IMR-90 (cell line): ENCODE measurements at regions not wholly inside any gene's neighbourhood (a gene's known extent, or its start where the extent isn't known, plus 50 kb on each side); places are given as distances from the start of the nearest gene placed in this dataset.

ENCODE experiments used
- ATAC-seq: fragments of 200-7000 bp; cut with Tn5 transposase; 2 replicates; pipeline ENCODE4 v1.9.1; 2020; ENCODE audit warnings: low read depth, mild to moderate bottlenecking, moderate library complexity
- BruUV-seq: library from RNA; stranded (reverse); fragments of 400-500 nt; replicated peaks from 2 replicates; lab custom pipeline; 2021; lab: Mats Ljungman, UMichigan
- CTCF ChIA-PET: fragments of 300-600 bp; formaldehyde crosslinking; extraction: SDS; loops from one replicate; lab custom pipeline; 2021; ENCODE audit warnings: antibody characterized with exemption; lab: Yijun Ruan, JAX
- POLR2A ChIA-PET: fragments of 300-600 bp; sonication (Branson Sonifier 250); formaldehyde crosslinking; loops from one replicate; lab custom pipeline; 2022; ENCODE audit warnings: antibody characterized with exemption; ENCODE audit not compliant: unreplicated experiment; lab: Charles Lee
- DNase-seq: peaks from one replicate; pipeline ENCODE4 v3.0.0; 2013
- H2AFZ ChIP-seq: replicated peaks from 2 replicates; pipeline ENCODE3; 2013; ENCODE audit warnings: low read length, mild to moderate bottlenecking; ENCODE audit not compliant: poor library complexity
- H2AK5ac ChIP-seq: 2 replicates; pipeline ENCODE4 v1.6.1; 2013; ENCODE audit warnings: low read depth, low read length, inconsistent platforms
- H2AK9ac ChIP-seq: replicated peaks from 2 replicates; pipeline ENCODE3; 2013; ENCODE audit warnings: mild to moderate bottlenecking, low read depth, low read length, moderate library complexity; ENCODE audit not compliant: poor library complexity
- H2BK120ac ChIP-seq: 2 replicates; pipeline ENCODE4 v1.6.1; 2013; ENCODE audit warnings: low read depth, low read length, inconsistent platforms
- H2BK15ac ChIP-seq: 3 replicates; pipeline ENCODE4 v1.6.1; 2013; ENCODE audit warnings: low read depth, low read length, inconsistent platforms
- H2BK20ac ChIP-seq: 2 replicates; pipeline ENCODE4 v1.6.1; 2013; ENCODE audit warnings: low read depth, mild to moderate bottlenecking, inconsistent platforms, low read length, moderate library complexity
- H2BK5ac ChIP-seq: 2 replicates; pipeline ENCODE4 v1.6.1; 2013; ENCODE audit warnings: mild to moderate bottlenecking, low read depth, low read length, inconsistent platforms; ENCODE audit not compliant: poor library complexity, severe bottlenecking
- H3K14ac ChIP-seq: replicated peaks from 2 replicates; pipeline ENCODE4 v1.6.1; 2013; ENCODE audit warnings: low read depth, low read length, inconsistent platforms
- H3K18ac ChIP-seq: 2 replicates; pipeline ENCODE4 v1.6.1; 2013; ENCODE audit warnings: low read depth, low read length, control low read depth
- H3K23ac ChIP-seq: 2 replicates; pipeline ENCODE4 v1.6.1; 2013; ENCODE audit warnings: low read depth, low read length, inconsistent platforms
- H3K27ac ChIP-seq: 2 replicates; pipeline ENCODE4 v1.5.1; 2013; ENCODE audit warnings: mild to moderate bottlenecking, control low read depth, low read length; ENCODE audit not compliant: insufficient read depth
- H3K27me3 ChIP-seq: 2 replicates; pipeline ENCODE4 v1.6.1; 2013; ENCODE audit warnings: low read length; ENCODE audit not compliant: control insufficient read depth, insufficient read depth
- H3K36me3 ChIP-seq: 2 replicates; pipeline ENCODE4 v1.6.1; 2013; ENCODE audit warnings: low read length, mixed read lengths; ENCODE audit not compliant: control insufficient read depth, insufficient read depth
- H3K4ac ChIP-seq: 2 replicates; pipeline ENCODE4 v1.6.1; 2013; ENCODE audit warnings: low read depth, low read length, inconsistent platforms
- H3K4me1 ChIP-seq: 2 replicates; pipeline ENCODE4 v1.6.1; 2013; ENCODE audit warnings: low read length, mixed read lengths; ENCODE audit not compliant: control insufficient read depth, insufficient read depth
- H3K4me2 ChIP-seq: 2 replicates; pipeline ENCODE4 v1.6.1; 2013; ENCODE audit warnings: low read depth, mild to moderate bottlenecking, control low read depth, low read length, moderate library complexity
- H3K4me3 ChIP-seq: 2 replicates; pipeline ENCODE4 v1.5.1; 2013; ENCODE audit warnings: low read depth, mild to moderate bottlenecking, control low read depth, low read length, moderate library complexity; ENCODE audit not compliant: insufficient read depth
- H3K56ac ChIP-seq: 2 replicates; pipeline ENCODE4 v1.6.1; 2013; ENCODE audit warnings: low read length, inconsistent platforms; ENCODE audit not compliant: insufficient read depth; ENCODE audit errors: extremely low read depth
- H3K79me1 ChIP-seq, 2 experiments: 2 replicates each; pipeline ENCODE4 v1.6.1; 2013; ENCODE audit warnings: low read length in 2 of 2, inconsistent platforms in 1 of 2, low read depth in 1 of 2
- H3K9ac ChIP-seq: 2 replicates; pipeline ENCODE4 v1.6.1; 2013; ENCODE audit warnings: low read depth, low read length, control low read depth
- H3K9me1 ChIP-seq: 2 replicates; pipeline ENCODE4 v1.6.1; 2013; ENCODE audit warnings: low read length, inconsistent platforms; ENCODE audit not compliant: insufficient read depth
- H3K9me3 ChIP-seq: 2 replicates; pipeline ENCODE4 v1.6.1; 2013; ENCODE audit warnings: low read length; ENCODE audit not compliant: control insufficient read depth, insufficient read depth
- H4K20me1 ChIP-seq: 2 replicates; pipeline ENCODE4 v1.6.1; 2013; ENCODE audit warnings: low read length, inconsistent platforms; ENCODE audit not compliant: insufficient read depth
- H4K5ac ChIP-seq: 2 replicates; pipeline ENCODE4 v1.6.1; 2013; ENCODE audit warnings: mild to moderate bottlenecking, low read depth, low read length, control low read depth
- H4K8ac ChIP-seq, 2 experiments: 2 replicates each; pipeline ENCODE4 v1.6.1; 2013; ENCODE audit warnings: low read depth in 2 of 2, low read length in 2 of 2, control low read depth in 1 of 2, inconsistent platforms in 1 of 2
- H4K91ac ChIP-seq: 2 replicates; pipeline ENCODE4 v1.6.1; 2013; ENCODE audit warnings: low read depth, low read length, inconsistent platforms; ENCODE audit not compliant: insufficient read depth
- BHLHE40 ChIP-seq: fragments of 150-350 bp; IDR thresholded peaks from 2 replicates; pipeline ENCODE4 v1.6.1; 2016; ENCODE audit warnings: mild to moderate bottlenecking, low read depth, low read length
- CEBPB ChIP-seq: IDR thresholded peaks from 2 replicates; pipeline ENCODE4 v1.6.1; 2012; ENCODE audit warnings: low read depth, low read length, improper control_type of control experiment
- CHD1 ChIP-seq: IDR thresholded peaks from 2 replicates; pipeline ENCODE4 v1.6.1; 2012; ENCODE audit warnings: low read depth, low read length, improper control_type of control experiment
- CTCF ChIP-seq: conservative IDR thresholded peaks from 2 replicates; pipeline ENCODE4 v1.5.1; 2012; ENCODE audit warnings: mild to moderate bottlenecking, low read depth, low read length, improper control_type of control experiment
- ELK1 ChIP-seq: fragments of 150-350 bp; IDR thresholded peaks from 2 replicates; pipeline ENCODE4 v1.6.1; 2016; ENCODE audit warnings: low read depth, mild to moderate bottlenecking, low read length, moderate library complexity, borderline replicate concordance
- FOS ChIP-seq: fragments of 150-350 bp; IDR thresholded peaks from 2 replicates; pipeline ENCODE4 v1.6.1; 2016; ENCODE audit warnings: low read depth, low read length
- MAFK ChIP-seq: IDR thresholded peaks from 2 replicates; pipeline ENCODE4 v1.6.1; 2012; ENCODE audit warnings: low read depth, low read length, improper control_type of control experiment
- MAZ ChIP-seq: IDR thresholded peaks from 2 replicates; pipeline ENCODE4 v1.6.1; 2012; ENCODE audit warnings: low read depth, mild to moderate bottlenecking, low read length, improper control_type of control experiment, moderate library complexity, borderline replicate concordance
- MXI1 ChIP-seq: IDR thresholded peaks from 2 replicates; pipeline ENCODE4 v1.6.1; 2012; ENCODE audit warnings: low read depth, mild to moderate bottlenecking, low read length, moderate library complexity, borderline replicate concordance
- NFE2L2 ChIP-seq: fragments of 150-350 bp; IDR thresholded peaks from 2 replicates; pipeline ENCODE4 v1.6.1; 2016; ENCODE audit warnings: low read depth, mild to moderate bottlenecking, low read length
- POLR2A ChIP-seq: IDR thresholded peaks from 2 replicates; pipeline ENCODE4 v1.6.1; 2012; ENCODE audit warnings: mild to moderate bottlenecking, low read depth, low read length
- RAD21 ChIP-seq: IDR thresholded peaks from 2 replicates; pipeline ENCODE4 v1.6.1; 2012; ENCODE audit warnings: low read length, improper control_type of control experiment
- RCOR1 ChIP-seq: IDR thresholded peaks from 2 replicates; pipeline ENCODE4 v1.6.1; 2012; ENCODE audit warnings: mild to moderate bottlenecking, low read length, improper control_type of control experiment; ENCODE audit not compliant: insufficient replicate concordance
- RFX5 ChIP-seq: IDR thresholded peaks from 2 replicates; pipeline ENCODE4 v1.8.0; 2012; ENCODE audit warnings: low read depth, mild to moderate bottlenecking, low read length, moderate library complexity
- SMC3 ChIP-seq: fragments of 150-350 bp; IDR thresholded peaks from 2 replicates; pipeline ENCODE4 v1.6.1; 2016; ENCODE audit warnings: low read depth, mild to moderate bottlenecking, antibody characterized with exemption, low read length, moderate library complexity
- USF2 ChIP-seq: fragments of 150-350 bp; IDR thresholded peaks from 2 replicates; pipeline ENCODE4 v1.6.1; 2017; ENCODE audit warnings: mild to moderate bottlenecking, antibody characterized with exemption, low read length, low read depth
- whole genome bisulfite sequencing, 2 experiments: methylation state at CpG; one replicate each; pipeline versions ENCODE4 v1.1.5 to v1.1.7; 2013; ENCODE audit warnings: missing lambda C conversion rate in 2 of 2; ENCODE audit not compliant: insufficient read length in 1 of 2; ENCODE audit errors: extremely low coverage in 2 of 2; 5-methylcytosine and 5-hydroxymethylcytosine counted together
- dilution Hi-C: fragments of 300-500 bp; cut with HindIII; formaldehyde crosslinking; loops from one replicate; pipeline ENCODE4 v1.14.3; 2018; ENCODE audit warnings: low sequenced_read_pairs; ENCODE audit not compliant: unreplicated experiment
- in situ Hi-C: fragments of 300-500 bp; cut with MboI; formaldehyde crosslinking; loops from 3 replicates; pipeline ENCODE4 v1.14.3; 2019; ENCODE audit warnings: low sequenced_read_pairs, inconsistent platforms, mixed read lengths
- intact Hi-C: fragments of 100-400 bp; cut with micrococcal nuclease; formaldehyde crosslinking; loops from 2 replicates; pipeline ENCODE4 v1.10.0; 2022

GRCh38 chr4:117422297-117422696 is 336.9 kb upstream of the TRAM1L1 start:
- no peak for DNase-seq
- 60% methylated on average over 1 of the region's 5 CpGs; no CpG with 5 or more reads in 1 of the 2 experiments for whole genome bisulfite sequencing, 2 experiments
- Histone ChIP-seq H3K27ac (no peak overlapping the region), H2BK120ac (no peak overlapping the region), H3K9me3 (no peaks in the 10 kb centered on the region), H2BK5ac (no peak overlapping the region), H4K8ac (no peak overlapping the region), H3K4me2 (no peak overlapping the region), H2BK20ac (no peak overlapping the region), H4K91ac (no peak overlapping the region), H2AFZ (no peak overlapping the region), H3K27me3 (no peaks in the 10 kb centered on the region), H3K36me3 (no peaks in the 10 kb centered on the region), H3K18ac (no peak overlapping the region), H3K79me1 (no peaks in the 10 kb centered on the region), H3K4me1 (no peaks in the 10 kb centered on the region), H2BK15ac (no peak overlapping the region), H3K4me3 (no peak overlapping the region), H2AK5ac (no peak overlapping the region), H3K9ac (no peak overlapping the region), H3K14ac (no peak overlapping the region), H4K20me1 (no peaks in the 10 kb centered on the region), H2AK9ac (no peak overlapping the region), H4K5ac (no peak overlapping the region), H3K56ac (no peak overlapping the region), H3K23ac (no peak overlapping the region), H3K4ac (no peak overlapping the region), H3K9me1 (no peaks in the 10 kb centered on the region)
- ChIA-PET POLR2A (no interaction called here), CTCF (no interaction called here)
- dilution Hi-C loops, result no loop called here
- TF ChIP-seq USF2 (no peak), FOS (no peak), SMC3 (no peak), CHD1 (no peak), CEBPB (no peak), BHLHE40 (no peak), POLR2A (no peak), CTCF (no peak), MXI1 (no peak), NFE2L2 (no peak), RAD21 (no peak), RCOR1 (no peak), MAZ (no peak), MAFK (no peak), ELK1 (no peak), RFX5 (no peak)
- intact Hi-C loops, result no loop called here
- no TSS peak for BruUV-seq
- in situ Hi-C loops, result no loop called here
- no peak for ATAC-seq
